ENCODE measurements at regions not wholly inside any gene's neighbourhood (a gene's known extent, or its start where the extent isn't known, plus 50 kb on each side); places are given as distances from the start of the nearest gene placed in this dataset.

GRCh38 chr16:80040413-80040812 lies 439.9 kb upstream of the MAF start:
- DNase-seq (ENCODE audit: low spot score): no peak

- DNase-seq (ENCODE audit: low spot score): no peak
Observed at GRCh38 chr16:80039777-80040176, 439.2 kb upstream of the MAF start.

DNA sequence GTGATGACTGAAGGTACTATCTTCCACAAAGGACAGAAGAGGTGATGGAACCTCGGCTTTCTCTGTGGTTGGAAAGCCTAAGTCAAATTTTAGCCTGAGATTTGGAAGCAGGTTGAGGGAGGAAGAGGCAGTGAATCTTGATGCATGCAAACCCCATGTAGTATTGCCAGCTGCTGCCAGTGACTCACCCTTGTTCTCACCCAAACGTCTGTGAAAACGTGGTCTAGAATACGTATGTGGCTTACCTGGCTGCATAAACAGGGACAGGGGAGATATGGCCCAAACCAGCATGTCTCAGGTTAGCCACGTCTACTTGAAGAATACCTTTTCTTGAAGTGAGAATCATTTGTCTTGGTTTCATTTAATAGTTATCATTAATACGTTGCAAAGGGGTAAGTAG lies 438.0 kb upstream of the MAF start:
- DNase-seq (ENCODE audit: low spot score): no peak

DNA sequence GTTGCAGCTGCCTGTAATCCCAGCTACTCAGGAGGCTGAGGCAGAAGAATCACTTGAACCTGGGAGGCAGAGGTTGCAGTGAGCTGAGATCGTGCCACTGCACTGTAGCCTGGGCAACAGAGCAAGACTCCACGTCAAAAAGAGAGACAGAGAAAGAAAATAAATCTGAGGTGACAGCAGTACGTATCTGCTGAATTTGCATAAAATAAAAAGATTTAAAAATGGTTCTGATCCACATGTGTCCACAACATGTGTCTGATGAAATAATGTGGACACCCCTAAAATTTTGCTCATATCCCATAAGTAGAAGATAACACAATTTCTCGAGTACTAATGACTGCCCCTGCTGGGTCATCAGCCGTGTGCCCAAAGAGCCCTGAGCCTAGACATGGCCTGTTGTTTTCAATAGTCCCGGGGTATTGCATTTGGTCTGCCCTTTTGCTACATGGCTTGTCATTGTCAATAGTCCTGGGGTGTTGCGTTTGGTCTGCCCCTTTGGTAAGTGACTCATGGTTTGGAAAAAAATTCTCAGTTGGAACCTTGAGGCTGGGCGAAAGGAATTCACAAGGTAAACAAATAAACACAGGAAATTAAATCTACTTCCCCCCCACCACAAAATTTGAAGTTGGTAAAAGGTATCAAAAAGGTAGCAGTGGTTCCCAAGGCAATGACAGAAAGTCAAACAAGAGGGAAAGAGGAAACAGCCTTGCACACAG lies 434.6 kb upstream of the MAF start:
- no peak for DNase-seq (ENCODE audit: low spot score)

DNA sequence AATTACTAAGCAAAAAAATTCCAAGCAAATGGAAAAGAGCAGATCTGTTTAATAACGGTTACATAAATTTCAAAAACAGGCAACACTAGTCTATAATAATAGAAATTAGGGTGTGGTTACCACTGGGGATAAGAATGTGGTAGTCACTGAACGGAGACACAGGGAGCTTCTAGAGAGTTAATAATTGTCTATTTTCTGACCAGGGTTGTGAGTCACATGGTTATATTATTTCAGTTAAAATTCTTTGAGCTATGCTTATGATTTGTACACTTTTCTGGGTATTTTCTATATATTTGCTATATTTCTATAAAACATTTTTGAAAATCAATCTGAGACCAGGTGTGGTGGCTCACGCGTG lies 433.9 kb upstream of the MAF start:
- no peak for DNase-seq (ENCODE audit: low spot score)

DNA sequence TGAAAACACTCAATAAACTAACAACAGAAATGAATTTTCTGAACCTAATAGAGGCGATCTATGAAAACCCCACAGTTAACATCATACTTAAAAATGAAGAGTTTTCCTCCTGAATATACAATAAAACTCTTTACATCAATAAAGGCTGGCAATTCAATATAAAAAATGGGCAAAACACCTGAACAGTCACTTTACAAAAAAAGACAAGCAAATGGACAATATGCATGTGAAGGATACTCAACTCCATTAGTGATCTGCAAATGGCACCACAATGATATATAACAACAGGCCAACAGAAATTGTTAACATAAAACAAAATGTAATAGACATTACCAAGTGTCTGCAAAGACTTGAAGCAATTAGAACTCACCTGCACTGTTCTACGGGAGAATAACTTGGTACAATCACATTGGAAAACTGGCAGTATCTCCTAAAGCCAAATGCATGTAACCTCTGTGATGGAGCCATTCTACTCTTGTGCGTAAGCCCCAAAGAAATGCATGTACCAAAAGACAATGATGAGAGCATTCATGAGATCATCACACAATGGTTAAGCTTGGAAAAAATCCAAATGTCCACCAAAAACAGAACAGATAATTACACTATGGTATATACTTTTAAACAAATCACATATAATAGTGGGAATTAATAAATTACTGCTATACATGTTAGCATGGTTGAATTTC lies 433.4 kb upstream of the MAF start:
- DNase-seq (ENCODE audit: low spot score): no peak

GRCh38 chr16:80029761-80030481 lies 429.4 kb upstream of the MAF start:
- no peak for DNase-seq (ENCODE audit: low spot score)

DNA sequence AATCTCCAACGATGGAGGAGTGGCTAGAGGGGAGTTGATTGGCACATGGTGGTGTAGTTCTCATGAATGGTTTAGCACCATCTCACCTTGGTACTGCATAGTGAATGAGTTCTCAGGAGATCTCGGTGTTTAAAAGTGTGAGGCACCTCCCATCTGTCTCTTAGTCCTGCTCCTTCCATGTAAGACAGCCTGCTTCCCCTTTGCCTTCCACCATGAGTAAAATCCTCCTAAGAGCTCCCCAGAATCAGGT lies 428.8 kb upstream of the MAF start:
- no peak for DNase-seq (ENCODE audit: low spot score)

GRCh38 chr16:80028581-80029380 lies 428.2 kb upstream of the MAF start:
- DNase-seq (ENCODE audit: low spot score): no peak

- peak; percentile 98 for DNase-seq (ENCODE audit: low spot score)
Observed at GRCh38 chr16:80027007-80027965, 426.7 kb upstream of the MAF start.

DNA sequence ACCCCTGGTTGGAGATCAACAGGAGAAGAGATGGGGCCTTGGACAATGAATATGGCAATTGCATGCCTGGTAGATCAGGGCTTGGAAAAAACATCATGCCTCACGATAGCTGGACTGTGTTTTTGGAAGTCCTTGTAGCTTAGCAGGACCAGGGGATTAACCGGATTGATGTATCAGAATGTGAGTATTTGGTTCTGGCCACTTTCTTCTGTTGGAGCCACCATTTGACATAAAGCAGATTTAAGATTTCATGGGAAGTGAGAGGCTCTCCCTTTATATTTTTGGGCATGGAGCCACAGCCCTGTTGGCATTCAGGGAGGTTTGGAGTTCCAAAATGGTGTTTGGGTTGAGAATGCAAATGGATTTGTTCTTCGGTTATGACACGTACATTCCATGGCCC lies 424.7 kb upstream of the MAF start:
- no peak for DNase-seq (ENCODE audit: low spot score)

DNA sequence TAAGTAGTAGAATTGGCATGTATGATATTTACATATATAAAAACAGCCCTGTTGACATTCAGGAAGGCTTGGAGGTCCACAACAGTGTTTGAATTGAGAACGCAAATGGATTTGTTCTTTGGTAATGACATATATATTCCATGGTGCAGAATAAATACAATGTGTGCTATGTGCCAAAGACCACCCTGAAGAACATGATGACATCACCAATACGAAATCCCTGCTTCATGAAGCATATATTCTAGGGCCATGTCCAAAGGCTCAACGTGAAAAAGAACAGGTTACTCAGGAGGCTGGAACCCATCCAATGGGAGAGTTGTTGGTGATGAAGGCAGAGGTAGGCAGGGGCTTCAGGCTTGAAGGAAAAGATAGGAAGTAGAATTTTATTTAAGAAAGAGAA lies 423.9 kb upstream of the MAF start:
- no peak for DNase-seq (ENCODE audit: low spot score)

DNA sequence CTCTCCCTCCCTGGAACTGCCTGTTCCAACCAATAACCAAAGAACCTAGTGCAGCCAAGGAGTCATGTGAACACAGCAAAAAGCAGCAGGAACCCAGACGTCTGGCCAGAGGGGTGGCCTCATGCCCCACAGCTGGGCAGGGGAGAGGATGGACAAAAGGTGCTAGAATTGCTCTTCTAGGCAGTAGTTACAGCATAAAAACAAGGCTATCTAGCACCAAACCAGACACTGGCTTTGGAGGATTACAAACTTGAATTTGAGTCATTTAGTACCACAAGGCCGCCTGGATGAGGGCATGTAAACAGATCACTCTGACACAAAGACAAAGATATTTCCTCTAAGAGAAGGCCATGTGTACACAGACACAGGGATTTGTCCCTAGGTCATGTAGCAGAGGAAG lies 423.3 kb upstream of the MAF start:
- DNase-seq (ENCODE audit: low spot score): peak; percentile 2

- DNase-seq (ENCODE audit: low spot score): no peak
Observed at GRCh38 chr16:80019395-80019794, 418.9 kb upstream of the MAF start.

DNA sequence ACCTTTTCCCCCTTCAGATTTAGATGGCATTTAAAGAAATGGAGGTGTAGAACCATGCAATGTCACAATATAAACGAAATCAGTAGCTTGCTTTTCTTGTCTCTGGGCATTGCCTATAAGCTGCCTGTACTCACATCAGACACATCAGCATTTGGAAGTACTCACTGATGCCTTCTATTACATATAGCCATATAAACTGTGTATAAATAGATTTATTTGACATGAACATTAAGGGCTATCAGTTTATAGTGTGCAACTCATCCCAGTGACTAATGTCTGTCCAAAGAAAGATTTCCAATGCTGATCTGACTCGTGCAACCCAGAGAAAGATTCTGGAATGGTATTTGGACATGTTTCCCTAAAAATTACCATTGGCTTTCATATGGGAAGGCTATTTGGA lies 417.9 kb upstream of the MAF start:
- no peak for DNase-seq (ENCODE audit: low spot score)

GRCh38 chr16:80016731-80017326 lies 416.3 kb upstream of the MAF start:
- no peak for DNase-seq (ENCODE audit: low spot score)

- no peak for DNase-seq (ENCODE audit: low spot score)
Observed at GRCh38 chr16:80015566-80015965, 415.0 kb upstream of the MAF start.

GRCh38 chr16:80014241-80014939 lies 413.9 kb upstream of the MAF start:
- DNase-seq (ENCODE audit: low spot score): no peak

DNA sequence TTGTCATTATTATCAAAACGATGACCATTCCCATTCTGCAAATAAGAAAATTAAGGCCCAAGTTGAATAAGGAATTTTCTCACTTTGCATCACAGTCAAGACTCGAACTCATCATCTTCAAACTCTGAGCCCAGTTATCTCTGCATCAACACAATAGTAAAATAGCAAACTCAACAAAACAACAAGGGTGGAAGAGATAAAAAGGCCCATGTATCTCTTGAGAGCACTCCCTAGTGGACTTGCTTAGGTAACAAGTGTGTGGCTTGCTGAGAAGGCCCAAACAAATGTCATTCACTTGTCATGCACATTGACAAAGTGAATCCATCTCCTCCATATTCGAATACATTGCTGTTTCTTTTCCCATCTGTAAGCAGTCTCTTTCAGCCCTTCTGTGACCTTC lies 412.0 kb upstream of the MAF start:
- DNase-seq (ENCODE audit: low spot score): no peak

GRCh38 chr16:80009971-80010659 lies 409.6 kb upstream of the MAF start:
- DNase-seq (ENCODE audit: low spot score): no peak

Data from kidney capillary endothelial cell (primary cell).